ENCODE measurements at regions not wholly inside any gene's neighbourhood (a gene's known extent, or its start where the extent isn't known, plus 50 kb on each side); places are given as distances from the start of the nearest gene placed in this dataset.
"Not testable (repeated sequence)": the region's sequence is repeated elsewhere in the genome, so short reads cannot be mapped to it uniquely, and the experiment has no call there.

GRCh38 chr2:226286916-226287315 is 512.7 kb downstream of the IRS1 start:
- Histone ChIP-seq H3K4me1 (ENCODE audit: control insufficient read depth in 1 of 2, insufficient read depth in 2 of 2, low read length in 2 of 2) (no peaks in the 10 kb centered on the region), H3K27me3 (ENCODE audit: control insufficient read depth in 1 of 2, insufficient read depth in 2 of 2, low read length in 1 of 2) (no peaks in the 10 kb centered on the region), H3K4me3 (ENCODE audit: low read length in 2 of 2) (no peak overlapping the region), H3K36me3 (ENCODE audit: control insufficient read depth in 1 of 2, insufficient read depth in 2 of 2, low read length in 1 of 2) (no peaks in the 10 kb centered on the region), H3K27ac (ENCODE audit: low read depth in 1 of 2, low read length in 2 of 2) (no peak overlapping the region), H3K9me3 (ENCODE audit: control insufficient read depth, low read length) (no peaks in the 10 kb centered on the region)
- WGBS, 2 donors, result 53 to 62% methylated on average over 2 of the region's 2 CpGs
- DNase-seq, result no peak
- ATAC-seq (ENCODE audit: low FRiP score), result no peak
- intact Hi-C loops (cut with DNase I), result no loop called here

DNA sequence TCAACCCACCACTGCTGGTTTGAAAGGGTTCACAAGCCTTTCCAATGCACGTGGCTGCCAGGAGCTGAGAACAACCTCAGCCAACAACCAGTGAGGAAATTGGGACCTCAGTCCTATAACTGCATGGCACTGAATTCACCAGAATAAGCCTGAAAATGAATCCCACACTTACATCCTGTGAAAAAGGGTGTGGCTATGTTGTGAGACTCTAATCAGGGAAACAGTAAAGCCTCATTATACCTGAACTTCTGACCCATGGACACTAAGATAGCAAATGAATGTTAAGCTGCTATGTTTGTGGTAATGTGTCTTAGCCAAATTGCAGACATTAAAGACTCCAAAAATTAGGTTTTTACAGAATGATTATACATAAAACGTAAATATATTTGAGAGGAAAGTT is 515.8 kb downstream of the IRS1 start:
- H3K27ac ChIP-seq (ENCODE audit: low read depth in 1 of 2, low read length in 2 of 2), result no peak overlapping the region
- H3K4me1 ChIP-seq (ENCODE audit: control insufficient read depth in 1 of 2, insufficient read depth in 2 of 2, low read length in 2 of 2), result no peaks in the 10 kb centered on the region
- DNase-seq, result no peak
- intact Hi-C loops (cut with DNase I), result no loop called here
- no peak overlapping the region for H3K4me3 ChIP-seq (ENCODE audit: low read length in 2 of 2)
- no peaks in the 10 kb centered on the region for H3K36me3 ChIP-seq (ENCODE audit: control insufficient read depth in 1 of 2, insufficient read depth in 2 of 2, low read length in 1 of 2)
- H3K9me3 ChIP-seq (ENCODE audit: control insufficient read depth, low read length), result no peaks in the 10 kb centered on the region
- no peak for ATAC-seq (ENCODE audit: low FRiP score)
- no peaks in the 10 kb centered on the region for H3K27me3 ChIP-seq (ENCODE audit: control insufficient read depth in 1 of 2, insufficient read depth in 2 of 2, low read length in 1 of 2)
- 65 to 73% methylated on average over 2 of the region's 2 CpGs for WGBS, 2 donors

GRCh38 chr2:226282151-226282550 is 517.5 kb downstream of the IRS1 start:
- H3K9me3 ChIP-seq (ENCODE audit: control insufficient read depth, low read length), result no peaks in the 10 kb centered on the region
- no peak for DNase-seq
- ATAC-seq (ENCODE audit: low FRiP score), result no peak
- H3K36me3 ChIP-seq (ENCODE audit: control insufficient read depth in 1 of 2, insufficient read depth in 2 of 2, low read length in 1 of 2), result no peaks in the 10 kb centered on the region
- H3K4me1 ChIP-seq (ENCODE audit: control insufficient read depth in 1 of 2, insufficient read depth in 2 of 2, low read length in 2 of 2), result no peaks in the 10 kb centered on the region
- intact Hi-C loops (cut with DNase I), result no loop called here
- no peak overlapping the region for H3K27ac ChIP-seq (ENCODE audit: low read depth in 1 of 2, low read length in 2 of 2)
- H3K27me3 ChIP-seq (ENCODE audit: control insufficient read depth in 1 of 2, insufficient read depth in 2 of 2, low read length in 1 of 2), result no peaks in the 10 kb centered on the region
- H3K4me3 ChIP-seq (ENCODE audit: low read length in 2 of 2), result no peak overlapping the region
- 92 to 95% methylated on average over 1 of the region's 1 CpG for WGBS, 2 donors

DNA sequence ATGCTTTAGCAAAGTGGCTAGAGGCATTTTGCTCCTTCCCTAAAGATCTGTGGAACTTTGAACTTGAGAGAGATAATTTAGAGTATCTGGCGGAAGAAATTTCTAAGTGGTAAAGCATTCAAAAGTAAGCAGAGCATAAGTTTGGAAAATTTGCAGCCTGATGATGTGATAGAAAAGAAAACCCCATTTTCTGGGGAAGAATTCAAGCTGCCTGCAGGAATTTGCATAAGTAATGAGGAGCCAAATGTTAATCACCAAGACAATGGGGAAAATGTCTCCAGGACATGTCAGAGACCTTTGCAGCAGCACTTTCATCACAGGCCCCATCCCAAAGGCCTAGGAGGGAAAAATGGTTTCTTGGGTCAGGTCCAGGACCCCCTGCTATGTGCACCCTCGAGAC is 519.5 kb downstream of the IRS1 start:
- WGBS, 2 donors, result 86 to 89% methylated on average over 2 of the region's 2 CpGs

DNA sequence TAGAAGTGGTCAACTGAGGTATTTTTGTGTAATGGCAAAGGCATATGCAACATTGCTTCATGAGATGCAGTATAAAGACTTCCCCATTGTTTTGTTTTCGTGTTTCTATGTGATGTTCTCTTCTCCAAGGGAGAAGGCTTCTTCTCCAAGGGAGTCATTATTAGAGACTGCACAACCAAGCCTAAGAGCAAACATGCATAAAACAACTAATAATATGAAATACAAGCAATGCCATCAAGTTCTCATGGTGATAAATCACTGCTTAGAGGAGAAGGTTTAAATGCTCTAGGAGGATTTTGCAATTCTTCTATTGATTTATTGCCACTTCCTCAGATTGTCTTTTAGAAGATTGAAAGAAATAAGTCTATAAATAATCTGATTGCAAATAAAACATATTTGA is 524.4 kb downstream of the IRS1 start:
- ATAC-seq (ENCODE audit: low FRiP score) (no peak), DNase-seq (no peak)
- Histone ChIP-seq H3K4me1 (ENCODE audit: control insufficient read depth in 1 of 2, insufficient read depth in 2 of 2, low read length in 2 of 2) (no peaks in the 10 kb centered on the region), H3K36me3 (ENCODE audit: control insufficient read depth in 1 of 2, insufficient read depth in 2 of 2, low read length in 1 of 2) (no peaks in the 10 kb centered on the region), H3K9me3 (ENCODE audit: control insufficient read depth, low read length) (no peaks in the 10 kb centered on the region), H3K27ac (ENCODE audit: low read depth in 1 of 2, low read length in 2 of 2) (no peak overlapping the region), H3K27me3 (ENCODE audit: control insufficient read depth in 1 of 2, insufficient read depth in 2 of 2, low read length in 1 of 2) (no peaks in the 10 kb centered on the region), H3K4me3 (ENCODE audit: low read length in 2 of 2) (no peak overlapping the region)
- WGBS, 2 donors, result 40 to 58% methylated on average over 1 of the region's 1 CpG
- intact Hi-C loops (cut with DNase I), result no loop called here

More for the DNA sequence above, 519.5 kb downstream of the IRS1 start:
- H3K4me3 ChIP-seq (ENCODE audit: low read length in 2 of 2); H3K36me3 ChIP-seq (ENCODE audit: control insufficient read depth in 1 of 2, insufficient read depth in 2 of 2, low read length in 1 of 2); H3K27me3 ChIP-seq (ENCODE audit: control insufficient read depth in 1 of 2, insufficient read depth in 2 of 2, low read length in 1 of 2); H3K4me1 ChIP-seq (ENCODE audit: control insufficient read depth in 1 of 2, insufficient read depth in 2 of 2, low read length in 2 of 2); intact Hi-C loops (cut with DNase I); H3K27ac ChIP-seq (ENCODE audit: low read depth in 1 of 2, low read length in 2 of 2); ATAC-seq (ENCODE audit: low FRiP score); H3K9me3 ChIP-seq (ENCODE audit: control insufficient read depth, low read length); DNase-seq: not testable (repeated sequence)

GRCh38 chr2:226274143-226274542 is 525.5 kb downstream of the IRS1 start:
- intact Hi-C loops (cut with DNase I), result no loop called here
- H3K9me3 ChIP-seq (ENCODE audit: control insufficient read depth, low read length), result no peaks in the 10 kb centered on the region
- no peaks in the 10 kb centered on the region for H3K27me3 ChIP-seq (ENCODE audit: control insufficient read depth in 1 of 2, insufficient read depth in 2 of 2, low read length in 1 of 2)
- ATAC-seq (ENCODE audit: low FRiP score) (no peak), DNase-seq (no peak)
- H3K4me3 ChIP-seq (ENCODE audit: low read length in 2 of 2), result no peak overlapping the region
- H3K27ac ChIP-seq (ENCODE audit: low read depth in 1 of 2, low read length in 2 of 2), result no peak overlapping the region
- 85% methylated on average over 8 of the region's 8 CpGs for WGBS, 2 donors
- no peaks in the 10 kb centered on the region for H3K4me1 ChIP-seq (ENCODE audit: control insufficient read depth in 1 of 2, insufficient read depth in 2 of 2, low read length in 2 of 2)
- H3K36me3 ChIP-seq (ENCODE audit: control insufficient read depth in 1 of 2, insufficient read depth in 2 of 2, low read length in 1 of 2), result no peaks in the 10 kb centered on the region

GRCh38 chr2:226273440-226273839 is 526.2 kb downstream of the IRS1 start:
- ATAC-seq (ENCODE audit: low FRiP score), result no peak

GRCh38 chr2:226272435-226272834 is 527.2 kb downstream of the IRS1 start:
- Histone ChIP-seq H3K4me3 (ENCODE audit: low read length in 2 of 2) (no peak overlapping the region), H3K27me3 (ENCODE audit: control insufficient read depth in 1 of 2, insufficient read depth in 2 of 2, low read length in 1 of 2) (no peaks in the 10 kb centered on the region), H3K9me3 (ENCODE audit: control insufficient read depth, low read length) (no peaks in the 10 kb centered on the region), H3K27ac (ENCODE audit: low read depth in 1 of 2, low read length in 2 of 2) (no peak overlapping the region), H3K36me3 (ENCODE audit: control insufficient read depth in 1 of 2, insufficient read depth in 2 of 2, low read length in 1 of 2) (no peaks in the 10 kb centered on the region), H3K4me1 (ENCODE audit: control insufficient read depth in 1 of 2, insufficient read depth in 2 of 2, low read length in 2 of 2) (no peaks in the 10 kb centered on the region)
- intact Hi-C loops (cut with DNase I), result no loop called here
- DNase-seq (no peak), ATAC-seq (ENCODE audit: low FRiP score) (no peak)
- WGBS, 2 donors, result 59 to 63% methylated on average over 1 of the region's 1 CpG

More at GRCh38 chr2:226273440-226273839, 526.2 kb downstream of the IRS1 start:
- Histone ChIP-seq H3K4me3 (ENCODE audit: low read length in 2 of 2) (no peak overlapping the region), H3K27me3 (ENCODE audit: control insufficient read depth in 1 of 2, insufficient read depth in 2 of 2, low read length in 1 of 2) (no peaks in the 10 kb centered on the region), H3K27ac (ENCODE audit: low read depth in 1 of 2, low read length in 2 of 2) (no peak overlapping the region), H3K36me3 (ENCODE audit: control insufficient read depth in 1 of 2, insufficient read depth in 2 of 2, low read length in 1 of 2) (no peaks in the 10 kb centered on the region), H3K4me1 (ENCODE audit: control insufficient read depth in 1 of 2, insufficient read depth in 2 of 2, low read length in 2 of 2) (no peaks in the 10 kb centered on the region), H3K9me3 (ENCODE audit: control insufficient read depth, low read length) (no peaks in the 10 kb centered on the region)
- intact Hi-C loops (cut with DNase I), result no loop called here
- no peak for DNase-seq

DNA sequence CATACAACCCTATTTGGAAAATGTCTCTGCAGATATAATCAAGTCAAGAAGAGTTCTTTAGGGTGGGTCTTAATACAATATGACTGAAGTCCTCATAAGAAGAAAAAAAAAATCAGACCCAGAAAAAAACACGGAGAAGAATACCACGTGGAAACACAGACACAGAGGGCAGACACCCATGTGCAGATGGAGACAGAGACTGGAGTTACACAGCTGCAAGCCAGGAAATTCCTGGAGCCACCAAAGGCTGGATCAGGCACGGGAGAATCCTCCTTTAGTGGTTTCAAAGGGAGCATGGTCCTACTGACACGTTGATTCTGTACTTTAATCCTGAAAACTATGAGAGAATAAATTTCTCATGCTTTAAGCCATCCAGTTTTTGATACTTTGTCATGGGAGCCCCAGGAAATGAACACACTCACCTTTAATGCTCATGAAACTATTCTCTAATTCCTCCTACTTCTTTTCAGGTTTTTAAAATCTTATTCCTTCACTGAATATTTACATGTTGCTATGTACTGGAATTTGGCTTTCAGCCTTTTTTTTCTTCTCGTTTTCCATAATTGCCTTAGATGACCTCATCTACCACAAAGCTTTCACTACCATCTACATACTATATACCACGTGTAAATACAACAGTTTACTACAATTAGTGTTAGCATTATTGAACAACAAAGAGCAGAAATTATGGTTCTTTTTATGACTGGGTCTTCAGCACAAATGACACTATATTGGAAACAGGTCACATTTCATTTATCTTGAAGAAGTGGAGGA is 529.1 kb downstream of the IRS1 start:
- ATAC-seq (ENCODE audit: low FRiP score), result no peak
- no peak for DNase-seq
- intact Hi-C loops (cut with DNase I), result no loop called here
- H3K9me3 ChIP-seq (ENCODE audit: control insufficient read depth, low read length), result no peaks in the 10 kb centered on the region
- no peaks in the 10 kb centered on the region for H3K27me3 ChIP-seq (ENCODE audit: control insufficient read depth in 1 of 2, insufficient read depth in 2 of 2, low read length in 1 of 2)
- no peaks in the 10 kb centered on the region for H3K4me1 ChIP-seq (ENCODE audit: control insufficient read depth in 1 of 2, insufficient read depth in 2 of 2, low read length in 2 of 2)
- no peak overlapping the region for H3K4me3 ChIP-seq (ENCODE audit: low read length in 2 of 2)
- H3K27ac ChIP-seq (ENCODE audit: low read depth in 1 of 2, low read length in 2 of 2), result no peak overlapping the region
- H3K36me3 ChIP-seq (ENCODE audit: control insufficient read depth in 1 of 2, insufficient read depth in 2 of 2, low read length in 1 of 2), result no peaks in the 10 kb centered on the region
- 56 to 57% methylated on average over 6 of the region's 6 CpGs for WGBS, 2 donors
